ENCODE measurements at regions not wholly inside any gene's neighbourhood (a gene's known extent, or its start where the extent isn't known, plus 50 kb on each side); places are given as distances from the start of the nearest gene placed in this dataset.

- WGBS, 2 experiments (ENCODE audit: extremely low coverage in 1 of 2, insufficient coverage in 1 of 2, insufficient read length in 1 of 2, insufficient replicate concordance in 2 of 2, low coverage in 1 of 2, low lambda C conversion rate in 2 of 2, missing lambda C conversion rate in 1 of 2): 85% methylated on average over 6 of the region's 6 CpGs; no CpG with 5 or more reads in 1 of the 2 experiments
- Histone ChIP-seq H3K36me3 (ENCODE audit: control insufficient read depth in 2 of 4, insufficient read depth in 4 of 4, low read length in 3 of 4) (no peaks in the 10 kb centered on the region), H4K5ac (ENCODE audit: insufficient read length, low read depth, low read length) (no peak overlapping the region), H2BK120ac (replicated peaks; ENCODE audit: low read depth, low read length) (no peak overlapping the region), H2AK5ac (ENCODE audit: low read depth, low read length) (no peak overlapping the region), H3K9me3 (ENCODE audit: insufficient read depth in 2 of 2, low read depth in 1 of 2, low read length in 1 of 2) (0 out of 4 replicates have a peak, but pooled peaks cover 0 to 3% of the 10 kb centered on the region in 2 experiments), H3K4me2 (ENCODE audit: insufficient read depth in 1 of 2, low read depth in 2 of 2, low read length in 2 of 2) (no peak overlapping the region), H2BK5ac (ENCODE audit: low read depth, low read length) (no peak overlapping the region), H4K20me1 (replicated peaks in 1 of 2; ENCODE audit: control insufficient read depth in 1 of 2, insufficient read depth in 2 of 2, low read length in 2 of 2) (no peaks in the 10 kb centered on the region), H2BK15ac (ENCODE audit: low read length) (no peak overlapping the region), H2AFZ (ENCODE audit: low read length) (peak overlapping the region; percentile 76; the same call in 1 of the 2 replicates), H2BK12ac (ENCODE audit: low read depth, low read length) (no peak overlapping the region), H2BK20ac (ENCODE audit: low read length) (no peak overlapping the region), H3K4me1 (replicated peaks in 1 of 4; ENCODE audit: control insufficient read depth in 3 of 4, insufficient read depth in 4 of 4, low read length in 3 of 4) (no peaks in the 10 kb centered on the region), H3K27ac (ENCODE audit: low read depth, low read length) (no peak overlapping the region), H3K4ac (replicated peaks; ENCODE audit: insufficient read length, low read depth, low read length) (no peak overlapping the region), H3K56ac (replicated peaks; ENCODE audit: insufficient read length, low read depth, low read length) (no peak overlapping the region), H3K79me2 (ENCODE audit: control insufficient read depth in 1 of 2, insufficient read depth in 2 of 2, low read length in 2 of 2) (no peaks in the 10 kb centered on the region), H3K23ac (ENCODE audit: insufficient read length) (no peak overlapping the region), H3K27me3 (replicated peaks in 1 of 4; ENCODE audit: control insufficient read depth in 3 of 4, extremely low read depth in 1 of 4, insufficient read depth in 3 of 4, low read length in 3 of 4) (no peaks in the 10 kb centered on the region), H3K23me2 (ENCODE audit: low read depth, low read length) (no peaks in the 10 kb centered on the region), H3K9ac (replicated peaks in 1 of 4; ENCODE audit: extremely low read depth in 1 of 4, low read depth in 3 of 4, low read length in 3 of 4) (no peak overlapping the region), H3K4me3 (ENCODE audit: extremely low read depth in 1 of 4, insufficient read depth in 2 of 4, low read depth in 3 of 4, low read length in 4 of 4) (no peak overlapping the region), H4K91ac (replicated peaks; ENCODE audit: insufficient read length, low read length) (no peak overlapping the region), H4K8ac (ENCODE audit: extremely low read depth, insufficient read depth, low read length) (no peak overlapping the region), H3K79me1 (ENCODE audit: low read depth, low read length) (no peaks in the 10 kb centered on the region), H3K18ac (ENCODE audit: extremely low read depth, low read length) (no peak overlapping the region), H3K14ac (ENCODE audit: insufficient read length) (no peak overlapping the region)
- TF ChIP-seq FOSL1 (IDR thresholded peaks at IDR 0.05; ENCODE audit: insufficient read depth, low read depth, low read length): no peak
- POLR2A ChIA-PET (ENCODE audit: partially characterized antibody): no interaction called here
- CTCF ChIA-PET (ENCODE audit: partially characterized antibody): no interaction called here
- FAIRE-seq (no peak), DNase-seq (ENCODE audit: low read depth in 1 of 2, low spot score in 2 of 2) (no peak)
Observed at GRCh38 chr9:31908158-31908890, 476.1 kb upstream of the ACO1 start.
